Left hindlimb (tissue), 1 donor: ENCODE measurements at regions not wholly inside any gene's neighbourhood (a gene's known extent, or its start where the extent isn't known, plus 50 kb on each side); places are given as distances from the start of the nearest gene placed in this dataset.
"Not testable (repeated sequence)": the region's sequence is repeated elsewhere in the genome, so short reads cannot be mapped to it uniquely, and the experiment has no call there.

Source experiments
- DNase-seq: peaks from one replicate; pipeline ENCODE4 v3.0.0-alpha.2; 2018

- not testable (repeated sequence) for DNase-seq
Observed at GRCh38 chr7:19953411-19953810, 180.0 kb upstream of the TMEM196 start.

- no peak for DNase-seq
Observed at GRCh38 chr7:19948160-19948559, 174.7 kb upstream of the TMEM196 start.

- no peak for DNase-seq
Observed at GRCh38 chr7:19944363-19945120, 171.1 kb upstream of the TMEM196 start.

- no peak for DNase-seq
Observed at GRCh38 chr7:19939746-19940145, 166.3 kb upstream of the TMEM196 start.

- no peak for DNase-seq
Observed at GRCh38 chr7:19932549-19933249, 159.3 kb upstream of the TMEM196 start.

- DNase-seq: no peak
Observed at GRCh38 chr7:19930851-19931250, 157.4 kb upstream of the TMEM196 start.

- no peak for DNase-seq
Observed at GRCh38 chr7:19930051-19930450, 156.6 kb upstream of the TMEM196 start.

GRCh38 chr7:19928247-19928646 is 154.8 kb upstream of the TMEM196 start:
- no peak for DNase-seq

GRCh38 chr7:19920705-19921104 is 147.3 kb upstream of the TMEM196 start:
- DNase-seq: no peak

GRCh38 chr7:19920166-19920565 is 146.7 kb upstream of the TMEM196 start:
- DNase-seq: no peak

- no peak for DNase-seq
Observed at GRCh38 chr7:19919261-19920095, 146.1 kb upstream of the TMEM196 start.

GRCh38 chr7:19916046-19916445 is 142.6 kb upstream of the TMEM196 start:
- DNase-seq: no peak

- no peak for DNase-seq
Observed at GRCh38 chr7:19915596-19915995, 142.2 kb upstream of the TMEM196 start.

- no peak for DNase-seq
Observed at GRCh38 chr7:19914866-19915265, 141.4 kb upstream of the TMEM196 start.

- no peak for DNase-seq
Observed at GRCh38 chr7:19900118-19900517, 126.7 kb upstream of the TMEM196 start.

- DNase-seq: no peak
Observed at GRCh38 chr7:19899529-19899928, 126.1 kb upstream of the TMEM196 start.

- DNase-seq: not testable (repeated sequence)
Observed at GRCh38 chr7:19882893-19883292, 109.5 kb upstream of the TMEM196 start.

- no peak for DNase-seq
Observed at GRCh38 chr7:19872094-19872493, 98.7 kb upstream of the TMEM196 start.

- no peak for DNase-seq
Observed at GRCh38 chr7:19871102-19871501, 97.7 kb upstream of the TMEM196 start.

- DNase-seq: no peak
Observed at GRCh38 chr7:19869979-19870378, 96.6 kb upstream of the TMEM196 start.

- no peak for DNase-seq
Observed at GRCh38 chr7:19853261-19853832, 79.9 kb upstream of the TMEM196 start.

GRCh38 chr7:19852192-19852591 is 78.8 kb upstream of the TMEM196 start:
- DNase-seq: no peak

- DNase-seq: no peak
Observed at GRCh38 chr7:19851504-19851903, 78.1 kb upstream of the TMEM196 start.
